Liver (tissue), 8 donors: ENCODE measurements at regions not wholly inside any gene's neighbourhood (a gene's known extent, or its start where the extent isn't known, plus 50 kb on each side); places are given as distances from the start of the nearest gene placed in this dataset.
A peak's percentile ranks its signal among the peaks of the same experiment; 100 is the strongest.

Experiments used
- DNase-seq: peaks from one replicate; pipeline ENCODE4 v3.0.0-alpha.2; 2017; ENCODE audit warnings: low spot score
- H3K27ac ChIP-seq, 2 donors: one replicate each; pipeline ENCODE4 v1.7.0; 2013; ENCODE audit warnings: inconsistent platforms in 2 of 2, low read length in 2 of 2, control low read depth in 1 of 2, low read depth in 1 of 2, mild to moderate bottlenecking in 1 of 2
- H3K27me3 ChIP-seq, 4 donors: one replicate each; pipeline versions ENCODE4 v1.6.1 to v1.7.0; 2013; ENCODE audit warnings: low read length in 3 of 4, inconsistent platforms in 1 of 4, mild to moderate bottlenecking in 1 of 4, moderate library complexity in 1 of 4; ENCODE audit not compliant: control insufficient read depth in 4 of 4, insufficient read depth in 4 of 4
- H3K36me3 ChIP-seq, 4 donors: one replicate each; pipeline versions ENCODE4 v1.6.1 to v1.7.0; 2013; ENCODE audit warnings: low read length in 3 of 4, mild to moderate bottlenecking in 3 of 4, low read depth in 1 of 4, moderate library complexity in 1 of 4; ENCODE audit not compliant: control insufficient read depth in 4 of 4, insufficient read depth in 3 of 4
- H3K4me1 ChIP-seq, 4 donors: one replicate each; pipeline versions ENCODE4 v1.6.1 to v1.7.0; 2013; ENCODE audit warnings: low read length in 3 of 4, mild to moderate bottlenecking in 3 of 4, moderate library complexity in 1 of 4; ENCODE audit not compliant: control insufficient read depth in 4 of 4, insufficient read depth in 4 of 4
- H3K4me3 ChIP-seq, 3 donors: one replicate each; pipeline versions ENCODE4 v1.6.1 to v1.7.0; 2013; ENCODE audit warnings: low read length in 3 of 3, control low read depth in 1 of 3, low read depth in 1 of 3, mild to moderate bottlenecking in 1 of 3
- H3K9ac ChIP-seq, 2 donors: one replicate each; pipeline ENCODE4 v1.7.0; 2013; ENCODE audit warnings: low read length in 2 of 2, mild to moderate bottlenecking in 2 of 2, moderate library complexity in 2 of 2, control low read depth in 1 of 2, low read depth in 1 of 2
- H3K9me3 ChIP-seq, 4 donors: one replicate each; pipeline versions ENCODE4 v1.6.1 to v1.7.0; 2013; ENCODE audit warnings: low read length in 3 of 4; ENCODE audit not compliant: control insufficient read depth in 4 of 4
- EGR1 ChIP-seq, 2 donors: IDR thresholded peaks; 2 replicates each; pipeline ENCODE4 v1.6.1; 2016 to 2018; ENCODE audit warnings: antibody characterized with exemption in 2 of 2, low read depth in 2 of 2
- FOXA1 ChIP-seq: IDR thresholded peaks from 2 replicates; pipeline ENCODE4 v1.6.1; 2016; ENCODE audit warnings: antibody characterized with exemption
- GABPA ChIP-seq, 2 donors: IDR thresholded peaks in 1 of 2; conservative IDR thresholded peaks in 1 of 2; 2 replicates each; pipeline ENCODE4 v1.6.1; 2016; ENCODE audit warnings: antibody characterized with exemption in 2 of 2, mild to moderate bottlenecking in 1 of 2, moderate library complexity in 1 of 2
- HNF4A ChIP-seq, 2 donors: conservative IDR thresholded peaks; 2 replicates each; pipeline ENCODE4 v1.6.1; 2016; ENCODE audit warnings: antibody characterized with exemption in 2 of 2, mild to moderate bottlenecking in 2 of 2
- JUND ChIP-seq, 2 donors: IDR thresholded peaks; 2 replicates each; pipeline ENCODE4 v1.6.1; 2016; ENCODE audit warnings: antibody characterized with exemption in 2 of 2
- MAX ChIP-seq: IDR thresholded peaks from 2 replicates; pipeline ENCODE4 v1.6.1; 2016; ENCODE audit warnings: antibody characterized with exemption
- NR2F2 ChIP-seq: IDR thresholded peaks from 2 replicates; pipeline ENCODE4 v1.6.1; 2016; ENCODE audit warnings: antibody characterized with exemption
- RXRA ChIP-seq, 2 donors: IDR thresholded peaks; 2 replicates each; pipeline ENCODE4 v1.6.1; 2017 to 2018; ENCODE audit warnings: antibody characterized with exemption in 2 of 2, mild to moderate bottlenecking in 1 of 2
- SP1 ChIP-seq: IDR thresholded peaks from 2 replicates; pipeline ENCODE4 v1.6.1; 2018; ENCODE audit warnings: antibody characterized with exemption, mild to moderate bottlenecking
- YY1 ChIP-seq: IDR thresholded peaks from 2 replicates; pipeline ENCODE4 v1.6.1; 2016; ENCODE audit warnings: antibody characterized with exemption, mild to moderate bottlenecking
- WGBS: extraction: QIAGEN DNeasy Blood & Tissue Kit; methylation state at CpG from one replicate; pipeline ENCODE4 v1.1.7; 2013; 5-methylcytosine and 5-hydroxymethylcytosine counted together
- TF ChIP-seq, protein P1 (sequence below): fragments of 150-350 bp; IDR thresholded peaks from 2 replicates; pipeline ENCODE4 v1.5.1; 2017; ENCODE audit warnings: improper control_type of control experiment, low read depth, low read length; ENCODE audit not compliant: missing input control
- TF ChIP-seq, protein P2 (sequence below): IDR thresholded peaks from 2 replicates; pipeline ENCODE4 v1.6.1; 2016; ENCODE audit warnings: antibody characterized with exemption
- donor health status: healthy.
- donor health status: healthy.
- donor health status: healthy.
- donor health status: healthy.
- donor health status: healthy.

DNA sequence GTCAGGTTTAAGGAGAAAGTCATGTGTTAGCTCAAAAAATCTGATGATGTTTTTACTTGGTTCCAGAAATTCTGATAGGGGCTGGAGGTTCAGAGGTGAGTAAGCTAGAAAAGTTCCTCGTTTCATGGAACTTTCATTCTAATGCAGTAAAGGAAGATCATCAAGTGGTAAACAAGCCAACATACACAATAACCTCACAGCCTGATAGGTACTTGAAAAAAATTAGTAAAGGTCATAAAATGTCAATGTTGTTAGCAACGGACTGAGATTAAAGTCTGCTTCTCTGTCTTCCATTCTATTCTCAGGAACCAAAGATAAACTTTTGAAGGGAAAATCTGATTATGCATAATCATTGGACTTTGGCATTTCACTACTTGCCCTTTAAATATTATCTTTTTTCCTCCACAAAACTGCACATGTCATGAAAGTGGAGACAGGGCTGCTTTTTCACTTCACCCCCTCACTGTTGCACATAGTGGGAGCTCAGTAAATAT is 165.4 kb upstream of the MAF start:
- Histone ChIP-seq H3K9ac (no peak overlapping the region), H3K27me3 (no peaks in the 10 kb centered on the region), H3K4me1 (peaks cover 4 to 21% (median 16%) of the 10 kb centered on the region in 4 donors), H3K4me3 (no peak overlapping the region), H3K27ac (no peak overlapping the region), H3K36me3 (no peaks in the 10 kb centered on the region), H3K9me3 (no peaks in the 10 kb centered on the region)
- no peak for DNase-seq
- peak; percentile 9 to 30 for TF ChIP-seq HNF4A (conservative IDR thresholded peaks at IDR 0.05)
- TF ChIP-seq, protein P1, sequence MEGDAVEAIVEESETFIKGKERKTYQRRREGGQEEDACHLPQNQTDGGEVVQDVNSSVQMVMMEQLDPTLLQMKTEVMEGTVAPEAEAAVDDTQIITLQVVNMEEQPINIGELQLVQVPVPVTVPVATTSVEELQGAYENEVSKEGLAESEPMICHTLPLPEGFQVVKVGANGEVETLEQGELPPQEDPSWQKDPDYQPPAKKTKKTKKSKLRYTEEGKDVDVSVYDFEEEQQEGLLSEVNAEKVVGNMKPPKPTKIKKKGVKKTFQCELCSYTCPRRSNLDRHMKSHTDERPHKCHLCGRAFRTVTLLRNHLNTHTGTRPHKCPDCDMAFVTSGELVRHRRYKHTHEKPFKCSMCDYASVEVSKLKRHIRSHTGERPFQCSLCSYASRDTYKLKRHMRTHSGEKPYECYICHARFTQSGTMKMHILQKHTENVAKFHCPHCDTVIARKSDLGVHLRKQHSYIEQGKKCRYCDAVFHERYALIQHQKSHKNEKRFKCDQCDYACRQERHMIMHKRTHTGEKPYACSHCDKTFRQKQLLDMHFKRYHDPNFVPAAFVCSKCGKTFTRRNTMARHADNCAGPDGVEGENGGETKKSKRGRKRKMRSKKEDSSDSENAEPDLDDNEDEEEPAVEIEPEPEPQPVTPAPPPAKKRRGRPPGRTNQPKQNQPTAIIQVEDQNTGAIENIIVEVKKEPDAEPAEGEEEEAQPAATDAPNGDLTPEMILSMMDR = no peak
- WGBS = 76% methylated on average over 2 of the region's 2 CpGs

- 78% methylated on average over 1 of the region's 1 CpG for WGBS
- TF ChIP-seq FOXA1 (no peak), RXRA (IDR thresholded peaks at IDR 0.05) (no peak), HNF4A (conservative IDR thresholded peaks at IDR 0.05) (no peak), EGR1 (IDR thresholded peaks at IDR 0.05; ENCODE audit: low read depth in 2 of 2) (no peak), SP1 (no peak), MAX (no peak), GABPA (IDR thresholded peaks at IDR 0.05 in 1 of 2, conservative IDR thresholded peaks at IDR 0.05 in 1 of 2) (no peak)
- TF ChIP-seq, protein P2, sequence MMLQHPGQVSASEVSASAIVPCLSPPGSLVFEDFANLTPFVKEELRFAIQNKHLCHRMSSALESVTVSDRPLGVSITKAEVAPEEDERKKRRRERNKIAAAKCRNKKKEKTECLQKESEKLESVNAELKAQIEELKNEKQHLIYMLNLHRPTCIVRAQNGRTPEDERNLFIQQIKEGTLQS = no peak
- no peaks in the 10 kb centered on the region for H3K36me3 ChIP-seq
- no peaks in the 10 kb centered on the region for H3K27me3 ChIP-seq
- no peak overlapping the region for H3K4me3 ChIP-seq
- H3K9me3 ChIP-seq = no peaks in the 10 kb centered on the region
- H3K27ac ChIP-seq = no peak overlapping the region
- peaks cover 4 to 21% (median 16%) of the 10 kb centered on the region in 4 donors for H3K4me1 ChIP-seq
- no peak overlapping the region for H3K9ac ChIP-seq
- DNase-seq = no peak
Observed at GRCh38 chr16:79765431-79765830, 164.9 kb upstream of the MAF start.

DNA sequence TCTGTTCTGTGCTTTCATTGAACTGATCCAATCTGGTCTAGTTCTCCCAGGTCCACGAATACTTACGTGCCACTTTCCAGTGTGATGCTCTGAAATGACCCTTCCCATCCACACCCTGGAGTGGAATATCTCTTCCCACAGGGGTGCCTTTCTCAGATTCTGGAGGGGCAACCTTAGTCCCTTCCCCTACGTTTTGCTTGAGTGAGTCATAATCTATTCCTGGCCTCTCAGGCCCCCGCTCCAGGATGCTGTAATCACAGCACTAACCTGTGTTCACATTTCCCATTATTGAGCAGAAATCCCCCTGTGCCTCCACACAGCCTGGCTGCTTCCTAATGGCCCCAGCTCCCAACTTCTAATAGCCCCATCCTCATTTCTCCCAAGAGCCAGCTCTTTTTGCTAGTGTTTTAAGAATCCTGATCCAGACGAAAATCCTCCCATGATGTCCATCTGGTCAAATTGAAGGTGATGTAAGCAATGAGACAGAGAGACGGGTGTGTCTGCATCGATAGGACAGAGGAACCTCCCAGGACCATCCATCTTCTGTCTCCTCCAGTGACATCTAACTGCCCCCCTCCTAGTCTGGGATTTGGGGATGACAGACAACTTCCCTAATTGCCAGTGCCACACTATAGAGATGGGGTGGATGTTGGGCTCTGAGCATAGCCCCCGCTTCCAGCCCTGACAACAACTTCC is 164.0 kb upstream of the MAF start:
- Histone ChIP-seq H3K9me3 (no peaks in the 10 kb centered on the region), H3K27me3 (no peaks in the 10 kb centered on the region), H3K36me3 (no peaks in the 10 kb centered on the region), H3K4me3 (no peak overlapping the region), H3K27ac (no peak overlapping the region), H3K9ac (no peak overlapping the region), H3K4me1 (peaks cover 4 to 16% (median 12%) of the 10 kb centered on the region in 4 donors)
- TF ChIP-seq YY1 = no peak
- no peak for TF ChIP-seq JUND (IDR thresholded peaks at IDR 0.05)
- TF ChIP-seq NR2F2 = no peak
- no peak for TF ChIP-seq RXRA (IDR thresholded peaks at IDR 0.05)
- WGBS = 86% methylated on average over 8 of the region's 8 CpGs
- no peak for DNase-seq
